Right atrium auricular region (tissue), 2 donors: ENCODE measurements at regions not wholly inside any gene's neighbourhood (a gene's known extent, or its start where the extent isn't known, plus 50 kb on each side); places are given as distances from the start of the nearest gene placed in this dataset.
"Not testable (repeated sequence)": the region's sequence is repeated elsewhere in the genome, so short reads cannot be mapped to it uniquely, and the experiment has no call there.

Source experiments
- DNase-seq: peaks from one replicate; pipeline ENCODE4 v3.0.0-alpha.2; 2019; ENCODE audit warnings: low spot score
- H3K27ac ChIP-seq, 2 donors: fragments of 200-600 bp; sonication (generic); 1 replicate in 1 of 2; 2 replicates in 1 of 2; pipeline ENCODE4 v1.5.1; 2016 to 2019
- H3K27me3 ChIP-seq, 2 donors: fragments of 200-600 bp; sonication (generic); one replicate each; pipeline versions ENCODE4 v1.5.1 to v1.6.0; 2017 to 2019
- H3K36me3 ChIP-seq: fragments of 200-600 bp; sonication (generic); one replicate; pipeline ENCODE4 v1.5.1; 2016
- H3K4me1 ChIP-seq, 2 donors: fragments of 200-600 bp; sonication (generic); one replicate each; pipeline versions ENCODE4 v1.5.1 to v1.6.0; 2017 to 2019
- H3K4me3 ChIP-seq, 2 donors: fragments of 200-600 bp; sonication (generic); 1 replicate in 1 of 2; 2 replicates in 1 of 2; pipeline ENCODE4 v1.5.1; 2017 to 2019; ENCODE audit warnings: mild to moderate bottlenecking in 1 of 2, moderate library complexity in 1 of 2
- H3K9me3 ChIP-seq, 2 donors: fragments of 200-600 bp; sonication (generic); one replicate each; pipeline ENCODE4 v1.5.1; 2019
- CTCF ChIP-seq, 2 donors: fragments of 200-600 bp; sonication (generic); IDR thresholded peaks; one replicate each; pipeline ENCODE4 v1.5.1; 2019; ENCODE audit warnings: antibody characterized with exemption in 2 of 2

GRCh38 chrX:109902665-109903064, 100.2 kb upstream of the TMEM164 start:
- Histone ChIP-seq H3K9me3 (peaks cover 0 to 7% of the 10 kb centered on the region in 2 donors), H3K27ac (no peak overlapping the region), H3K36me3 (no peaks in the 10 kb centered on the region), H3K27me3 (no peaks in the 10 kb centered on the region), H3K4me3 (no peak overlapping the region), H3K4me1 (no peaks in the 10 kb centered on the region)
- no peak for DNase-seq
- TF ChIP-seq CTCF (IDR thresholded peaks at IDR 0.05), result no peak

GRCh38 chrX:109911046-109911445, 91.9 kb upstream of the TMEM164 start:
- Histone ChIP-seq H3K27me3 (no peaks in the 10 kb centered on the region), H3K36me3 (no peaks in the 10 kb centered on the region), H3K4me1 (no peaks in the 10 kb centered on the region), H3K9me3 (no peaks in the 10 kb centered on the region), H3K4me3 (no peak overlapping the region), H3K27ac (no peak overlapping the region)
- peak; percentile 32 to 64 for TF ChIP-seq CTCF (IDR thresholded peaks at IDR 0.05)
- DNase-seq, result no peak

GRCh38 chrX:109912993-109913392, 89.9 kb upstream of the TMEM164 start:
- H3K27me3 ChIP-seq, H3K4me3 ChIP-seq, H3K36me3 ChIP-seq, H3K9me3 ChIP-seq, DNase-seq, H3K4me1 ChIP-seq, H3K27ac ChIP-seq: not testable (repeated sequence)

- Histone ChIP-seq H3K27me3 (no peaks in the 10 kb centered on the region), H3K27ac (no peak overlapping the region), H3K36me3 (no peaks in the 10 kb centered on the region), H3K9me3 (no peaks in the 10 kb centered on the region), H3K4me3 (no peak overlapping the region), H3K4me1 (no peaks in the 10 kb centered on the region)
- DNase-seq, result no peak
- no peak for TF ChIP-seq CTCF (IDR thresholded peaks at IDR 0.05)
These were observed 88.6 kb upstream of the TMEM164 start for GRCh38 chrX:109914114-109914849.

GRCh38 chrX:109918753-109919152, 84.2 kb upstream of the TMEM164 start:
- Histone ChIP-seq H3K27ac (no peak overlapping the region), H3K9me3 (no peaks in the 10 kb centered on the region), H3K36me3 (no peaks in the 10 kb centered on the region), H3K4me3 (no peak overlapping the region), H3K4me1 (no peaks in the 10 kb centered on the region), H3K27me3 (no peaks in the 10 kb centered on the region)
- TF ChIP-seq CTCF (IDR thresholded peaks at IDR 0.05), result no peak
- no peak for DNase-seq

GRCh38 chrX:109920325-109920724, 82.6 kb upstream of the TMEM164 start:
- Histone ChIP-seq H3K27ac (no peak overlapping the region), H3K27me3 (no peaks in the 10 kb centered on the region), H3K4me3 (no peak overlapping the region), H3K36me3 (no peaks in the 10 kb centered on the region), H3K9me3 (no peaks in the 10 kb centered on the region), H3K4me1 (no peaks in the 10 kb centered on the region)
- DNase-seq, result no peak
- TF ChIP-seq CTCF (IDR thresholded peaks at IDR 0.05), result no peak
